Suprapubic skin (tissue), 4 donors: ENCODE measurements at regions not wholly inside any gene's neighbourhood (a gene's known extent, or its start where the extent isn't known, plus 50 kb on each side); places are given as distances from the start of the nearest gene placed in this dataset.

Experiments used
- EP300 ChIP-seq: sonication (generic); formaldehyde crosslinking; IDR thresholded peaks from one replicate; pipeline ENCODE4 v1.6.1; 2017; ENCODE audit warnings: antibody characterized with exemption
- POLR2A ChIP-seq, 2 donors: fragments of 450-650 bp; IDR thresholded peaks; one replicate each; pipeline ENCODE4 v1.6.1; 2017; ENCODE audit warnings: antibody characterized with exemption in 2 of 2, mild to moderate bottlenecking in 2 of 2, moderate library complexity in 2 of 2
- POLR2AphosphoS5 ChIP-seq, 3 donors: sonication (generic); formaldehyde crosslinking; IDR thresholded peaks; one replicate each; pipeline ENCODE4 v1.6.1; 2017; ENCODE audit warnings: antibody characterized with exemption in 3 of 3
- TF ChIP-seq, protein P1 (sequence below), 2 donors: fragments of 200-600 bp in 1 of 2; fragments of 450-650 bp in 1 of 2; sonication (generic) in 1 of 2; IDR thresholded peaks; one replicate each; pipeline ENCODE4 v1.5.1; 2016 to 2019; ENCODE audit warnings: antibody characterized with exemption in 2 of 2, mild to moderate bottlenecking in 1 of 2, moderate library complexity in 1 of 2

DNA sequence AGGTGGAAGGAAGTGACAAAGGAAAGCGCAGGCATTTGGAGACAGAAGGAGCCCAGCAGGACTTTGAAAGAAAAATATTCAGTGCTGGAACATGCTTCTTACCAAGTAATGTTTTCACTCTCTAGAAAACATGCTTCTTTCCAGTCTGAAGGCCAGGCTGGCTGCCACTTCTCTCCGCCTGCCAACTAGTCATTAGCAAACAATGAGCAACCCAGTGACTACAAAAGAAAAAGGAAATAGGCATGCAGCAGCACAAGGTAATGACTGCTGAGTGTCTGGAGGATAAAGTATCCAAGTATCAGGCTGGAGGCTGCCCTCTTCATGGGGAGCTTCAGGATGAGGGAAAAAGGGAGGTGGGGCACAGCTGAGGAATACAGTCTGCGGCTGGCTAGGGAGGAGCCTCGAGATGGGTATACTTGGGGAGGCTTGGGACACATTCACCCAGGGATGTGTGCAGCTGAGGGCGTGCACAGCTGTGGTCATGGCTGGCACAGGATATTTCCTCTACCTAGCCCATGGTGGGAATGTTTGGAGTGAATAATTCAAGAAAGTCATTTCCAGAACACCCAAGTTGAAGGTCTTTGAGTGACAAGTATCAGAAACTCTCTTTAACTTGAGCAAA is 161.5 kb upstream of the KIF2A start:
- TF ChIP-seq POLR2AphosphoS5 (IDR thresholded peaks at IDR 0.05) (no peak), EP300 (no peak), POLR2A (IDR thresholded peaks at IDR 0.05) (no peak)
- TF ChIP-seq, protein P1, sequence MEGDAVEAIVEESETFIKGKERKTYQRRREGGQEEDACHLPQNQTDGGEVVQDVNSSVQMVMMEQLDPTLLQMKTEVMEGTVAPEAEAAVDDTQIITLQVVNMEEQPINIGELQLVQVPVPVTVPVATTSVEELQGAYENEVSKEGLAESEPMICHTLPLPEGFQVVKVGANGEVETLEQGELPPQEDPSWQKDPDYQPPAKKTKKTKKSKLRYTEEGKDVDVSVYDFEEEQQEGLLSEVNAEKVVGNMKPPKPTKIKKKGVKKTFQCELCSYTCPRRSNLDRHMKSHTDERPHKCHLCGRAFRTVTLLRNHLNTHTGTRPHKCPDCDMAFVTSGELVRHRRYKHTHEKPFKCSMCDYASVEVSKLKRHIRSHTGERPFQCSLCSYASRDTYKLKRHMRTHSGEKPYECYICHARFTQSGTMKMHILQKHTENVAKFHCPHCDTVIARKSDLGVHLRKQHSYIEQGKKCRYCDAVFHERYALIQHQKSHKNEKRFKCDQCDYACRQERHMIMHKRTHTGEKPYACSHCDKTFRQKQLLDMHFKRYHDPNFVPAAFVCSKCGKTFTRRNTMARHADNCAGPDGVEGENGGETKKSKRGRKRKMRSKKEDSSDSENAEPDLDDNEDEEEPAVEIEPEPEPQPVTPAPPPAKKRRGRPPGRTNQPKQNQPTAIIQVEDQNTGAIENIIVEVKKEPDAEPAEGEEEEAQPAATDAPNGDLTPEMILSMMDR (IDR thresholded peaks at IDR 0.05) = no peak
